K562 (cell line): ENCODE measurements at regions not wholly inside any gene's neighbourhood (a gene's known extent, or its start where the extent isn't known, plus 50 kb on each side); places are given as distances from the start of the nearest gene placed in this dataset.

Experiments used
- ATAC-seq: fragments of 200-7000 bp; cut with Tn5 transposase; 3 replicates; pipeline ENCODE4 v1.9.1; 2020; ENCODE audit warnings: moderate library complexity
- BruUV-seq: library from RNA; stranded (reverse); fragments of 400-500 nt; replicated peaks from 2 replicates; lab custom pipeline; 2021; lab: Mats Ljungman, UMichigan
- CTCF ChIA-PET: fragments of 300-600 bp; formaldehyde crosslinking; extraction: SDS; loops from one replicate; lab custom pipeline; 2021; ENCODE audit warnings: low intra/inter-chr PET ratio; lab: Yijun Ruan, JAX
- POLR2A ChIA-PET: fragments of 300-600, 350-650 bp; sonication (Branson Sonifier 250); formaldehyde crosslinking; extraction: SDS; loops from one replicate; lab custom pipeline; 2021; ENCODE audit warnings: antibody characterized with exemption, inconsistent platforms; lab: Yijun Ruan, JAX
- DNase-seq, 4 experiments: peaks; one replicate each; pipeline versions ENCODE4 v3.0.0 to v3.0.0-alpha.2; 2011 to 2018; ENCODE audit warnings: low spot score in 3 of 4, mixed read lengths in 3 of 4; ENCODE audit errors: extremely low read depth in 1 of 4
- FAIRE-seq: peaks from 2 replicates; lab custom pipeline; 2011; peaks lifted over from hg19 to GRCh38; lab: Jason Lieb, UNC
- H2AFZ ChIP-seq: 2 replicates; pipeline ENCODE4 v1.6.0; 2011; ENCODE audit warnings: low read depth, low read length, control low read depth, inconsistent platforms
- H3K27ac ChIP-seq: fragments of 200-600 bp; 3 replicates; pipeline ENCODE4 v1.8.0; 2011; ENCODE audit warnings: low read depth, mild to moderate bottlenecking, control low read depth, inconsistent platforms, low read length, moderate library complexity, mixed read lengths; ENCODE audit errors: extremely low read depth
- H3K27me3 ChIP-seq, 2 experiments: fragments of 300-600 bp in 1 of 2; 2 replicates in 1 of 2; 3 replicates in 1 of 2; pipeline versions ENCODE4 v1.6.0 to v1.8.0; 2011; ENCODE audit warnings: inconsistent platforms in 2 of 2, low read length in 2 of 2, mild to moderate bottlenecking in 1 of 2, mixed read lengths in 1 of 2, moderate library complexity in 1 of 2; ENCODE audit not compliant: control insufficient read depth in 2 of 2, insufficient read depth in 2 of 2
- H3K36me3 ChIP-seq: fragments of 300-600 bp; 3 replicates; pipeline ENCODE4 v1.8.0; 2011; ENCODE audit warnings: mild to moderate bottlenecking, low read length, inconsistent platforms; ENCODE audit not compliant: control insufficient read depth, insufficient read depth
- H3K4me1 ChIP-seq, 2 experiments: fragments of 200-600 bp in 1 of 2; replicated peaks in 1 of 2; 2 replicates in 1 of 2; 3 replicates in 1 of 2; pipeline versions ENCODE4 v1.5.1 to v1.8.0; 2011; ENCODE audit warnings: inconsistent platforms in 2 of 2, low read length in 2 of 2, mild to moderate bottlenecking in 1 of 2, mixed read lengths in 1 of 2, moderate library complexity in 1 of 2; ENCODE audit not compliant: control insufficient read depth in 2 of 2, insufficient read depth in 2 of 2
- H3K4me2 ChIP-seq: 2 replicates; pipeline ENCODE4 v1.6.1; 2011; ENCODE audit warnings: low read length, control low read depth, inconsistent platforms, mixed read lengths; ENCODE audit not compliant: insufficient read depth
- H3K4me3 ChIP-seq: fragments of 200-600 bp; sonication (generic), shearing (Covaris generic); 2 replicates; pipeline ENCODE4 v1.5.1; 2016; ENCODE audit warnings: control low read depth, inconsistent platforms
- H3K79me2 ChIP-seq: fragments of 200-600 bp; 3 replicates; pipeline ENCODE4 v1.8.0; 2011; ENCODE audit warnings: low read length, inconsistent platforms; ENCODE audit not compliant: control insufficient read depth, insufficient read depth
- H3K9ac ChIP-seq, 2 experiments: 2 replicates each; pipeline versions ENCODE4 v1.6.0 to v1.6.1; 2011; ENCODE audit warnings: low read depth in 2 of 2, low read length in 2 of 2, control low read depth in 1 of 2, inconsistent platforms in 1 of 2, mild to moderate bottlenecking in 1 of 2, mixed read lengths in 1 of 2; ENCODE audit not compliant: insufficient read depth in 1 of 2
- H3K9me1 ChIP-seq: one replicate; pipeline ENCODE4 v1.6.0; 2011; ENCODE audit warnings: inconsistent platforms, mild to moderate bottlenecking, low read length, moderate library complexity; ENCODE audit not compliant: control insufficient read depth, insufficient read depth
- H3K9me3 ChIP-seq: replicated peaks from 2 replicates; pipeline ENCODE4 v1.5.1; 2011; ENCODE audit warnings: low read depth, low read length, inconsistent platforms; ENCODE audit not compliant: control insufficient read depth, insufficient read depth
- H4K20me1 ChIP-seq: replicated peaks from 2 replicates; pipeline ENCODE4 v1.6.1; 2011; ENCODE audit warnings: low read length, inconsistent platforms, mixed read lengths; ENCODE audit not compliant: control insufficient read depth, insufficient read depth
- BHLHE40 ChIP-seq: IDR thresholded peaks from 2 replicates; pipeline ENCODE4 v1.6.1; 2011; ENCODE audit warnings: low read length, improper control_type of control experiment
- EWSR1 ChIP-seq: fragments of 450-650 bp; IDR thresholded peaks from 2 replicates; pipeline ENCODE4 v1.6.1; 2018; ENCODE audit warnings: borderline replicate concordance, mild to moderate bottlenecking, low read depth, moderate library complexity; ENCODE audit not compliant: partially characterized antibody
- LARP7 ChIP-seq: fragments of 450-650 bp; IDR thresholded peaks from 2 replicates; pipeline ENCODE4 v1.6.1; 2016
- PHF8 ChIP-seq: fragments of 200-600 bp; sonication (generic); IDR thresholded peaks from 2 replicates; pipeline ENCODE4 v1.6.1; 2012; ENCODE audit warnings: mixed run types, mild to moderate bottlenecking, inconsistent platforms, low read length, moderate library complexity, borderline replicate concordance
- RBBP5 ChIP-seq: fragments of 200-600 bp; sonication (generic); IDR thresholded peaks from 2 replicates; pipeline ENCODE4 v1.6.1; 2012; ENCODE audit warnings: borderline replicate concordance, mild to moderate bottlenecking, low read length, control low read depth, inconsistent platforms; ENCODE audit not compliant: insufficient read depth, poor library complexity, severe bottlenecking
- SMARCE1 ChIP-seq: fragments of 450-650 bp; IDR thresholded peaks from 2 replicates; pipeline ENCODE4 v1.7.1; 2016; ENCODE audit warnings: mild to moderate bottlenecking
- STAT5A ChIP-seq: IDR thresholded peaks from 2 replicates; pipeline ENCODE4 v1.6.1; 2012; ENCODE audit warnings: low read length, inconsistent platforms, borderline replicate concordance
- STAT5B ChIP-seq: fragments of 250-450 bp; sonication (Bioruptor Pico); IDR thresholded peaks from 2 replicates; pipeline ENCODE4 v1.8.0; 2021; ENCODE audit warnings: mild to moderate bottlenecking, inconsistent platforms
- YY1 ChIP-seq, 3 experiments: IDR thresholded peaks; 2 replicates each; pipeline ENCODE4 v1.6.1; 2011; ENCODE audit warnings: low read length in 2 of 3, mild to moderate bottlenecking in 2 of 3, moderate library complexity in 2 of 3, borderline replicate concordance in 1 of 3, control low read depth in 1 of 3, low read depth in 1 of 3; ENCODE audit not compliant: insufficient read depth in 3 of 3, insufficient replicate concordance in 2 of 3, control insufficient read depth in 1 of 3, insufficient read length in 1 of 3; ENCODE audit errors: extremely low read depth in 1 of 3
- ZNF561 ChIP-seq: fragments of 450-650 bp; formaldehyde crosslinking; conservative IDR thresholded peaks from 2 replicates; pipeline ENCODE4 v1.4.0; 2020; ENCODE audit warnings: mild to moderate bottlenecking, moderate library complexity
- WGBS: fragments of 100-300 bp; shearing (Covaris generic); methylation state at CpG from one replicate; pipeline ENCODE4 v1.1.6; 2016; ENCODE audit warnings: low coverage, mixed read lengths; ENCODE audit not compliant: insufficient coverage; ENCODE audit errors: missing lambda C conversion rate; 5-methylcytosine and 5-hydroxymethylcytosine counted together
- in situ Hi-C: fragments of 300-500 bp; cut with MboI; formaldehyde crosslinking; loops from 4 replicates; pipeline ENCODE4 v1.15.0; 2018; ENCODE audit warnings: inconsistent platforms, mixed read lengths
- intact Hi-C: fragments of 100-400 bp; cut with micrococcal nuclease; formaldehyde crosslinking; loops from 2 replicates; pipeline ENCODE4 v1.14.2; 2022
- TF ChIP-seq, protein P1 (sequence below): fragments of 450-650 bp; IDR thresholded peaks from 2 replicates; pipeline ENCODE4 v1.7.1; 2018; ENCODE audit warnings: mild to moderate bottlenecking, low read depth; ENCODE audit not compliant: partially characterized antibody
- TF ChIP-seq, protein P2 (sequence below): sonication (generic); formaldehyde crosslinking; IDR thresholded peaks from 2 replicates; pipeline ENCODE4 v1.8.1; 2023; ENCODE audit warnings: mild to moderate bottlenecking, missing genetic modification reagents, moderate library complexity

DNA sequence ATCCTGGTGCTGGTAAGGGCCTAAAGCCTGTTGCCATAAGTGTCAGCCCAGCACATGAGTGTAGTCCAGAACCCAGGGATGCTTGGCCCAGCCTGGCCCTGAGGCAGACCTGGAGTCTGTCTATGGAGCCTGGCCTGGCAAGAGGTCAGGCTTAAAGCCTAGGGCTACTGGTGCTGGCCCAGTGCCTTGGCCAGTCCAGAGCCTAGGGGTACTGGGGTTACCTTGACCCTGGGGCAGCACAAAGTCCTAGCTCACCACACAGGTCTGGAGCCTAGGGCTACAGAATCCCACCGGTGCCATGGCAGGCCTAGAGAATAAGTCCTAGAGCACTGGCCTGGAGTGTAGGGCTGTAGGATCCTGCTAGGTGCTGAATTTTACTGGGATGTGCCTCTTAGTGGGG, 393.8 kb downstream of the MAGEE1 start (continued):
- TF ChIP-seq, protein P1, sequence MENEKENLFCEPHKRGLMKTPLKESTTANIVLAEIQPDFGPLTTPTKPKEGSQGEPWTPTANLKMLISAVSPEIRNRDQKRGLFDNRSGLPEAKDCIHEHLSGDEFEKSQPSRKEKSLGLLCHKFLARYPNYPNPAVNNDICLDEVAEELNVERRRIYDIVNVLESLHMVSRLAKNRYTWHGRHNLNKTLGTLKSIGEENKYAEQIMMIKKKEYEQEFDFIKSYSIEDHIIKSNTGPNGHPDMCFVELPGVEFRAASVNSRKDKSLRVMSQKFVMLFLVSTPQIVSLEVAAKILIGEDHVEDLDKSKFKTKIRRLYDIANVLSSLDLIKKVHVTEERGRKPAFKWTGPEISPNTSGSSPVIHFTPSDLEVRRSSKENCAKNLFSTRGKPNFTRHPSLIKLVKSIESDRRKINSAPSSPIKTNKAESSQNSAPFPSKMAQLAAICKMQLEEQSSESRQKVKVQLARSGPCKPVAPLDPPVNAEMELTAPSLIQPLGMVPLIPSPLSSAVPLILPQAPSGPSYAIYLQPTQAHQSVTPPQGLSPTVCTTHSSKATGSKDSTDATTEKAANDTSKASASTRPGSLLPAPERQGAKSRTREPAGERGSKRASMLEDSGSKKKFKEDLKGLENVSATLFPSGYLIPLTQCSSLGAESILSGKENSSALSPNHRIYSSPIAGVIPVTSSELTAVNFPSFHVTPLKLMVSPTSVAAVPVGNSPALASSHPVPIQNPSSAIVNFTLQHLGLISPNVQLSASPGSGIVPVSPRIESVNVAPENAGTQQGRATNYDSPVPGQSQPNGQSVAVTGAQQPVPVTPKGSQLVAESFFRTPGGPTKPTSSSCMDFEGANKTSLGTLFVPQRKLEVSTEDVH, result no peak
- no peak for TF ChIP-seq BHLHE40
- no peak for TF ChIP-seq STAT5A
- no peak for TF ChIP-seq ZNF561 (CRISPR knock-in tag)
- no peak for TF ChIP-seq STAT5B
- TF ChIP-seq YY1 (IDR thresholded peaks at IDR 0.05; ENCODE audit: borderline replicate concordance in 1 of 3, control insufficient read depth in 1 of 3, extremely low read depth in 1 of 3, insufficient read depth in 3 of 3, insufficient read length in 1 of 3, insufficient replicate concordance in 2 of 3, low read depth in 1 of 3, low read length in 2 of 3), result no peak
- no peak for TF ChIP-seq RBBP5

DNA sequence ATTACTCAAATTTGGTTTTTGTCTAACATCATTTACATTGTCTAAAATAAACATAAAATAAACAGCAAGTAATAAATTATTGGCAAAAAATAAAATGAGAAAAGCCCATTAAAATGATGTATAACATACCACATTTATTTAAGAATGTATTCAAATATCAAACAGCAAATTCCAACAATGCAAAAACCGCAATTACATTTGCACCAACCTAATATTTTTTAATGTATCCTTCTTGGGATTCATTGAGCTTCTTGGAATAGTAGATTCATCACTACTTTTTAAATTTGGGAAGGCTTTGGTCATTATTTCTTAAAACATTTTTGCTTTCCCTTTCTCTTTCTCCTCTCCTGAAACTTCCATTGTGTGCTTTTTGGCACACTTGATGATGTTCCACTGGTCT, 400.2 kb downstream of the MAGEE1 start:
- no peak for DNase-seq
- Histone ChIP-seq H2AFZ (no peak overlapping the region), H4K20me1 (no peaks in the 10 kb centered on the region), H3K27me3 (no peaks in the 10 kb centered on the region), H3K27ac (no peak overlapping the region), H3K9me1 (no peaks in the 10 kb centered on the region), H3K9ac (no peak overlapping the region), H3K4me2 (no peak overlapping the region), H3K4me3 (no peak overlapping the region), H3K36me3 (no peaks in the 10 kb centered on the region), H3K4me1 (no peaks in the 10 kb centered on the region), H3K79me2 (no peaks in the 10 kb centered on the region), H3K9me3 (no peaks in the 10 kb centered on the region)
- FAIRE-seq, result no peak
- in situ Hi-C loops (no loop called here), intact Hi-C loops (no loop called here)
- POLR2A ChIA-PET, result no interaction called here
- 0% methylated on average over 1 of the region's 1 CpG for WGBS
- BruUV-seq, result no TSS peak
- no peak for ATAC-seq
- CTCF ChIA-PET, result no interaction called here
- no peak for TF ChIP-seq SMARCE1
- TF ChIP-seq LARP7, result no peak
- TF ChIP-seq EWSR1, result no peak
- TF ChIP-seq PHF8, result no peak
- TF ChIP-seq, protein P2, sequence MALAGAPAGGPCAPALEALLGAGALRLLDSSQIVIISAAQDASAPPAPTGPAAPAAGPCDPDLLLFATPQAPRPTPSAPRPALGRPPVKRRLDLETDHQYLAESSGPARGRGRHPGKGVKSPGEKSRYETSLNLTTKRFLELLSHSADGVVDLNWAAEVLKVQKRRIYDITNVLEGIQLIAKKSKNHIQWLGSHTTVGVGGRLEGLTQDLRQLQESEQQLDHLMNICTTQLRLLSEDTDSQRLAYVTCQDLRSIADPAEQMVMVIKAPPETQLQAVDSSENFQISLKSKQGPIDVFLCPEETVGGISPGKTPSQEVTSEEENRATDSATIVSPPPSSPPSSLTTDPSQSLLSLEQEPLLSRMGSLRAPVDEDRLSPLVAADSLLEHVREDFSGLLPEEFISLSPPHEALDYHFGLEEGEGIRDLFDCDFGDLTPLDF (CRISPR knock-in tag), result no peak
